HG02759 (cell line): ENCODE measurements at regions not wholly inside any gene's neighbourhood (a gene's known extent, or its start where the extent isn't known, plus 50 kb on each side); places are given as distances from the start of the nearest gene placed in this dataset.

Source experiments
- ATAC-seq: cut with Tn5 transposase; IDR thresholded peaks from one replicate; pipeline ENCODE4 v1.9.1; 2021; ENCODE audit warnings: mild to moderate bottlenecking, moderate library complexity; ENCODE audit not compliant: unreplicated experiment

DNA sequence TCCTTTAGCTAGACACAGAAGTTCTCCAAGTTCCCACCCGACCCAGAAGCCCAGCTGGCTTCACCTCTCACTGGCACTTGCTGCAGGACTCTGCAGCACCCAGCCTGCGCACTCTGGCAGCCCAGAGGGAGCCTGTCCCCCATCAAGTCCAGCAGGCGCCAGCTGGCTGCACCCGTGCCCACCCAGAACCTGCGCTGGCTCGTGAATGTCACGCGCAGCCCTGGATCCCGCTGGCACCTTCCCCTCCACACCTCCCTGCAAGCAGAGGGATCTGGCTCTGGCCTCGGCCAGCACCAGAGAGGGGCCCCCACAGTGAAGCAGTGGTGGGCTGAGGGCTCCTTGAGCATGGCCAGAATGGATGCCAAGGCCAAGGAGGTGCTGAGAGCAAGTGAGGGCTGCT is 187.6 kb upstream of the HAND2 start:
- no peak for ATAC-seq

DNA sequence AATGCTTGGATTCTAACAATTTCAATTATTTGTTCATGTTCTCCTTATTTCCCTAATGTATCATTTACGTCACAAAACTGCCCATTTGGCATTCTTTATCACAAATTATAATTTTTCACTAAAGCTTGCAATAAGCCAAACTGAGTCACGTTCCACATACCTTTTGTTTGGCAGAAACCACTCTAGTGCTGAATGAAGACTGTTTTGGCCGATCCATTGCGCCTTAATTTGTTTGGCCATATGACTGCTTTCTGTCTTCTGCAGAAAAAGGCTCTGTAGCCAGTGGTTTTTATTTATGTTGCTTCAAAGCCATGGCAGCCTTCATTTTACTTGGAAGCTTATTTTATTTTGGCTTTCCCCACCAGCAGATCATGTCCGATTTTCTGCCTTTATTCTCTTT is 184.4 kb upstream of the HAND2 start:
- ATAC-seq, result no peak

GRCh38 chr4:173713026-173713425 is 183.0 kb upstream of the HAND2 start:
- no peak for ATAC-seq

DNA sequence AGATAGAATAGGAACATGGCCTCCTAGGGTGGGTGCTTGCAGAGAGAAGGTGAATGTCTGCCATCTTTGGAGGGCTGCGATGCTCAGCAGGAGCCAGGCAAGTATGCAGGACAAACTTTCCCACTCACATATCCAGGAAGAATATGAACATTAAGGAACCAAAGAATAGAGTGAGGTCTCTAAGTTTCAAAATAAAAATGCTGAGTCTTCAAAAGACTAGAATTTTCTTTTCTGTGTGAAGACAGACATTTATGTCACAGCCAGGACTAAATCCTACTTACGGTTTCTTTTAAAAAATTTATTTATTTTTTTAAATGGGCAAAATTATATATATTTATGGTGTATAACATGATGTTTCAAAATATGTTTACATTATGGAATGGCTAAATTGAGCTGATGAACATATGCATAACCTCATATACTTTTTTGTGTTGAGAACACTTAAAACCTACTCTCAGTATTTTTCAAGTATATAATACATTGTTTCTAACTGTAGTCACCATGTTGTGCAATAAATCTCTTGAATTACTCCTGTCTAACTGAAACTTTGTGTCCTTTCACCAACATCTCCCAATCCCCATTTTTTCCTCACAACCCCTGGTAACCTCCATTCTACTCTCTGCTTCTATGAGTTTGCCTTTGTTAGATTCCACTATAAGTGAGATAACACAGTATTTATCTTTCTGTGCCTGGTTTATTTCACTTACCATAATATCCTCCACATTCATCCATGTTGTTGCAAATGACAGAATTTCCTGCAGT is 177.8 kb upstream of the HAND2 start:
- no peak for ATAC-seq

- ATAC-seq, result no peak
These were observed 174.2 kb upstream of the HAND2 start for GRCh38 chr4:173704201-173704600.

- ATAC-seq, result no peak
These were observed 173.0 kb upstream of the HAND2 start for GRCh38 chr4:173703021-173703420.

GRCh38 chr4:173700650-173701049 is 170.6 kb upstream of the HAND2 start:
- ATAC-seq, result no peak

DNA sequence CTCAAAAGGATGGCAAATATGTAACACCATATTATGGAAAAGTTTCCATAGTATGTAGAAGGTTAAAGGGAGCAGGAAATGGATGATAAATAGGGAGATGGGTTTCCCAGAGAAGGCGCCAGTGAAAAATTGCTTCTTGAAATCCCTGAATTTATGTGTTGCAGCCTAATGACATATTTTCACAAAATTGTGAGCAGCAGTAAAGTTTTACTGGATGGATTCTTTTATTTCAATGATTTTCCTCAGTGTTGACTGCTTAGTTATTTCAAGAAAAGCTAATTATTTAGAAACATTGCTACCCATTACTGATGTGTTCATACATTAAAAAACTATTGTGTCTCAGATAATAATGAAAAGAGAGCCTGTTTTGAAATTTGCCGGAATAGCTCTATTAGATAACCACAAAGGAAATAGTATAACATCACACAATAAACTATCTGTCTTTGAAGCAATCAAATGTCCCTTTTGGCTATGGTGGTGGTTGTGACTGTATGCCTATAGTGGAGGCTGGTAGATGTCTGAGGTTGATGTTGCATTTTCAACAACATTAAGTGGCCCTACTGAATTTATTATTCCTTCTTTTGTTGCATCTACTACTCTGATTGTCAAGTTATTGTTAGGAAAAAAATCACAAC is 169.9 kb upstream of the HAND2 start:
- no peak for ATAC-seq

- ATAC-seq, result no peak
These were observed 168.7 kb upstream of the HAND2 start for GRCh38 chr4:173698557-173699262.

- ATAC-seq, result no peak
These were observed 167.8 kb upstream of the HAND2 start for GRCh38 chr4:173697840-173698239.

- ATAC-seq, result no peak
These were observed 166.5 kb upstream of the HAND2 start for GRCh38 chr4:173696551-173696950.

DNA sequence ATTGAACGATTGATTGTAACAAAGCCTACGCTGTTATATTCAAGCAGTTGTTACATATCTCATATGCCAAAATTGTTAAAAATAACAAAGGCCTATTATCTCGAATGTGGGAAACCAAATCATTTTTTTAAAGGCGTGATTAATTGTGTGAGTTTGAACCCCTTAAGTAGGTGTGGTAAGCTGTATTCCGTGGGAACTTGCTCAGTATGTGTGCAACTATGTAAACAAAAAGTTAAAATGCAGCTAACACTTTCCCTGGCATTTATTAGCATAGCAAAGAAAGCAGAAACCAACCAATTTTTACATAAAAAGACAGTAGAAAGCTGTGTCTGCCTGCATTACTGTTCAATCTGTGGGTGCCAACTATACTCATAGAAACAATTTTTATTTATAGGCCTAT is 166.0 kb upstream of the HAND2 start:
- ATAC-seq, result no peak

GRCh38 chr4:173685831-173686210 is 155.8 kb upstream of the HAND2 start:
- no peak for ATAC-seq

GRCh38 chr4:173685165-173685830 is 155.3 kb upstream of the HAND2 start:
- no peak for ATAC-seq

DNA sequence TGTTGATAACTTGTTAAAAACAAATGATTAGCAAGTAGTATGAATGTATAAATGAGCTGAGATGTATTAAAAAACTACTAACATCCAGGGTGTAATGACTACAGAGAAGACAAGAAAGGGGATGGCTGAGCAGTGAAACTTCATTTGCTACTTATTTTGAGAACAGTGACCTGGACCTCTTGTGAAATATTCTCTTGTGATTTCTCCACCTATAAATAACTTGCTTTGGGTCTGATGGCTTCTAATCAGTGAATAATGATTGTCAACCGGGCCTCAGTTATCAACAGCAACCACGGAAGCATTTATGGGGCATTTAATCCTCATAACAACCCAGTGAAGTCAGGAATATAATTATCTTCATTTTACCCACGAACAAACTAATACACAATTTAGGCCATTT is 154.2 kb upstream of the HAND2 start:
- no peak for ATAC-seq

GRCh38 chr4:173682609-173683008 is 152.6 kb upstream of the HAND2 start:
- no peak for ATAC-seq

GRCh38 chr4:173680278-173680677 is 150.2 kb upstream of the HAND2 start:
- ATAC-seq, result no peak

DNA sequence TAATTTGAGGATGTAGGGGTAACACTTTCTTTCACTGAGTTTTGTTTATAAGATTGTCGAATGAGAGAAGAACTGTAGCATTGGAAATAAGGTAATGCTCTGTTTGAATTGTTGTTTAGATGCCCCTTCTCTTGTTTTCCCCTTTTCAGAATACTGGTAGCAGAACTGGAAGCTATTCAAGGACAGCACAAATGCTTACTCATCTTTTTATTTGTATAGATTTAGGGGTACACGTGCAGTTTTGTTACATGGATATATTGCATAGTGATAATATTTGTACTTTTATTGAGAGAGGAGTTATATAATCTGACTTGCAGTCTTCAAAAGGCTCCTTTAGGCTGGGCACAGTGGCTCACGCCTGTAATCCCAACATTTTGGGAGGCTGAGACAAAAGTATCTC is 145.4 kb upstream of the HAND2 start:
- no peak for ATAC-seq

GRCh38 chr4:173669460-173670179 is 139.6 kb upstream of the HAND2 start:
- ATAC-seq, result no peak

- no peak for ATAC-seq
These were observed 131.0 kb upstream of the HAND2 start for GRCh38 chr4:173661001-173661400.

DNA sequence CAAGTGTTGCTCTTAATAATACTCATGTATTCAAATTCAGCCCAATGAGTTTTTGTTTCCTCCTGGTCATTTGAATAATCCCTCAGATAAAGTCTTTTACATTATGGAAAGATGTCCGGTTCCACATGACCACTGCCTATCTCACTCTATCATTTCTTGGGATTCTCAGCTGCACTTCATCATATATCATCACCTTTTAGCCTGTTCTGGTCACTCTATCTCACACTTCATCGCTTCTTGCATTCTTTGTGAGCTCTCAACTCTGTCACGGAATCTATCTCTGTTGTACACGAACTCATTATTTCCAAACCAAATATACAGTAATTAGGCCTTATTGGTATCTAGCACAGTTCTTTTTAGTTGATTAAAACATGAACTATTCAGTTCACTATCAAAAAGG is 126.9 kb upstream of the HAND2 start:
- no peak for ATAC-seq
